T1000 (cell line): ENCODE measurements at regions not wholly inside any gene's neighbourhood (a gene's known extent, or its start where the extent isn't known, plus 50 kb on each side); places are given as distances from the start of the nearest gene placed in this dataset.
"Not testable (repeated sequence)": the region's sequence is repeated elsewhere in the genome, so short reads cannot be mapped to it uniquely, and the experiment has no call there.

Experiments used
- DNase-seq: peaks from one replicate; lab custom pipeline; 2025; ENCODE audit warnings: mixed read lengths; lab: John Stamatoyannopoulos, UW

DNA sequence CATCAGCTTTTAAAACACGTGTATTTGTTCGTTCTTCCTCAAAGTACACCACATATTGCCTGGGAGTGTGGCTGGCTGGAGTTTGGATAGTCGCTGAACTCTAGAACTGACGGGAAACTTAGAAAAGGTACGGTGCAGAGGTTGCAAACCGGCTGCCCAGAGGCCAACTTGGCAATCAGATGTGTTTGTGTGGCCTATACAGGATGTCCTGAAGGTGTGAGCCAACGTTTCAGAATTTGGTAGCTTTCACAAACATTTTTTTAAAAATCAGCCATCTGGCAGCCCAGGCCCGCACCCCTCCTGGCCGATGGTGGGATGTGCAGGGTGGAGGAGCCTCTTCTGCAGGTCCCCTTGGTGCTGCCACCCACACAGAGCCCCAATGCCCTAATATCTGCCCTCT, 73.6 kb upstream of the SLC25A33 start:
- no peak for DNase-seq

DNA sequence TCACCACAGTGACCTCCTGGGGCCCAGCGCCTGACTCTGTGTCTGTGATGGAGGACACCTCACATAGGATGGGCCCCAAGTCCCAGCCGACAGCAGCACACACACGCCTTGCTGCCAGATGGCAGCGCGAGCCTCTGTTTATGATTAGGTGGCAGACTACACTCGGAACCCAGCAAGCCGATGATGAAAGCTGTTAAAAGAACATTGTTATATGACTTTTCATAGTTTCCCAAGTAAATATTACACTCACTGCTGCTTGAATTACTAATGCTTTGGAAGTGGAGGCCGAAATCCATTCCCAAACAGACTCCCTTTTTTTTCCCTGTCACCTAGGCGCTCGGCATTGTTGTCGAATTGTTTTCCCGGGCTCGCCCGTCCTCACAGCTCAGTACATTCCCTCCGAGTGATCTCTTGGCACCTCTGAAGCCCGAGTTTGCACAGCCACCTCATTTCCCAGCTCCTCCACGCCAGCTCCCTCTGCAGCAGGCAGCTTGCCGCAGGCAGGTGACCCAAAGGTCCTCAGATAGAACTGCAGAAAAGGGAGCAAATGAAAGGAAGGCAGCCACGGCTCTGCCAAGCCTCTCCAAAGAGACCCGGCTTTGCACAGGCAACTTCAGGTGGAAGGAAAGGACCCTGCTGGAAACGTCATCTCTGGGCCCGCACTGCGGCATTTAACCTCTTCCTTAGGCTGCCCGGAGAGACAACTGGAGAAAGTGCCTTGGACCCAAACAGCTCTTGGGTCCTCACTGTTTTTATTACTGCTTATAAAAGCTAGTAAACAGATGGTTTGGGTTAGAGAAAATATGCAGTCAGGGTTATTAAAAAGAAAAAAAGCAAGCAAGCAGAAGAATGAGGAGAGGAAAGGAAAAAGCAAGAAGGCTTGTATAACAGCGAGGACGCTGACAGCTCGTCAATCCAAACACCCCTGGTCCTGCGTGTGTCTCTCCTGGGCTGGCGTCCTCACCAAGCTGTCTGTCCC, 72.2 kb upstream of the SLC25A33 start:
- no peak for DNase-seq

GRCh38 chr1:9469882-9470281, 69.4 kb upstream of the SLC25A33 start:
- DNase-seq: not testable (repeated sequence)

- DNase-seq: no peak
These were observed 67.6 kb upstream of the SLC25A33 start for GRCh38 chr1:9471679-9472078.

DNA sequence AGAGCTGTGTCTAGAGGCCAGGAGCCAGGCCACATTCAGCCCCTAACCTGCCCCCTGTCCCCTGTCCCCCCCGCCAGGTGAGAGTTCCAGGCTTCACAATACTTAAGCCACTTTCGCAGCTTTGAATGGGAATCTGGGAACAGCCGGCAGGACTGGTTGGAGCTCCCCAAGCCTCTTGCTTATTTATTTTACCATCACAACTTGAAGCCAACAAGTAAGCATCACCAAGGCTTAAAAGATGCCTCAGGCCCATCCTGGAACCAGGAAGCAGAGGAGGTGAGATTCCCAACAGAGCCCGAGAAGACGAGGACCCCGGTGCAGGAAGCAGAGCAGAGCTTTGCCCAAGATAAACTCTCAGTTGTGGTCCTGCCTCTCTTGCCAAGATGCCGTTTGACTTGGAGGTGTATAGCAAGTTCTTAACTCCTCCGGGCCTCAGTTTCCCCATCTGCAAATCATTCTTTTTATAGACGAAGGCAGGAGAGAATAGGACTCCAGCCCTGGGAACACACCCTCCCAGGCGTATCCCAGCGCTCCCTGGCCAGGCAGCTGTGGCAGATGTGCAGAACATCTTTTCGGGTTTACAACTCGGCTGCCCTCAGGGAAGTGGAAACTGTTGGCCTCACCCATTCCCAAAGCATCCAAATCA, 66.8 kb upstream of the SLC25A33 start:
- DNase-seq: no peak

DNA sequence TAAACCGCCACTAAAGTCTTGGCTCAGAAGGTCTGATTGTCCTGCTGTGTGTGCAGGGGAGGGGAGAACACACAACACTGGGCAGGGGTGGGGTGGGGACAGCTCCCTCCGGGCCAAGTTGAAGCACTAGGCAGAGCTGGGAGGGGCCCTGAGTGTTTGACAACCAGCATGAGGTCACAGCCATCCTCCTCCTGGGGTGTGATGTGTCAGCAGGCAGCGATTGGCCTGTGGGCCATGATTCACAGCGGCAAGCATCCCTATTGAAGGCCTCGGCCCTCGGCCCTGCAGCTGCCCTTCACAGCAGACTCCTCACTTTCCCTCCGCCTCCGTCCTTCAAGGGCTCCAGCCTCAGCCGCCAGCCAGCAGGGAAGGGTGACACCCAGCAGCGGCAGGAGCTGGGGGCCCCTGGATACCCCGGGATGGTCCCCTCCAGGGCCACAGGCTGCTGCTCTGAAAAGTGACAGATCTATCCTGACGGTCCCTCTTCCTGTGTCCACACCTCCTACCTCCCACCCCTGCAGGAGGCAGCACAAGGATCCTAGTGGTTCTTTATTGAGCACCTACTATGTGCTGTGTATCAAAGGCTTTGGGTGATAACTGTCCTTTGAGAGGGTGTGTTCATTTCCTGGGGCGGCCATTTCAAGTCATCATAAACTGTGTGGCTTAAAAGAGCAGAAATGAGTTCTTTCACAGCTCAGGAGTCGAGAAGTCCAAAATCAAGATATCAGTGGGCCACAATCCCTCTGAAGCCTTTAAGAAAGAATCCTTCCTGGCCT, 66.0 kb upstream of the SLC25A33 start:
- peak; percentile 86 for DNase-seq

DNA sequence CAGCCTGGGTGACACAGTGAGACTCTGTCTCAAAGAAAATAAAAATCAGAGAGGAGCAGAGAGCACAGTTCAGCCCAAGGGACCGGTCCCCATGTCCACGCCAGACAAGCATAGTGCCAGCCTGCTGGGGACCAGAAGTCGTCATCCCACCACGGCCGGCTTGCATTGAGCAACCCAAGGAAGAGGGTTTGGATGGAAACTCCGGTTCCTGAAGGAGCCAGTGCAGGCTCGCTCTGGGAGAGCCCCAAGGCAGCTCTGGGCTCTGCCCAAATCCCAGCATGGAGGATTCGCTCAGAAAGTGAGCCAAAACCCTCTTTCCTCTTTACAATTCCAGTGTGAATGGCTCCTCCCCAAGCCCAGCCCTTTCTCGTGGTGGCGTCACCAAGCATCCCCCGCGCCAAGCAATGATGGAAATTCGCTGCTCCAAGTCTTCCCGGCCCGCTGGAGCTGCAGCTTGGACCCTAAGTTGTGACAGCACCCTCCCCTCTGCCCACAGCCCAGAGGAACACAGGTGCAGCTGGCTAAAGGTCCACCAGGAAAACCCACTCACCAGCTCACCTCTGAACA, 64.1 kb upstream of the SLC25A33 start:
- DNase-seq: no peak

- DNase-seq: peak; percentile 76
These were observed 62.3 kb upstream of the SLC25A33 start for GRCh38 chr1:9476790-9477463.

- DNase-seq: no peak
These were observed 61.7 kb upstream of the SLC25A33 start for GRCh38 chr1:9477535-9477934.

- no peak for DNase-seq
These were observed 61.2 kb upstream of the SLC25A33 start for GRCh38 chr1:9478021-9478420.

- DNase-seq: no peak
These were observed 58.2 kb upstream of the SLC25A33 start for GRCh38 chr1:9481048-9481447.

DNA sequence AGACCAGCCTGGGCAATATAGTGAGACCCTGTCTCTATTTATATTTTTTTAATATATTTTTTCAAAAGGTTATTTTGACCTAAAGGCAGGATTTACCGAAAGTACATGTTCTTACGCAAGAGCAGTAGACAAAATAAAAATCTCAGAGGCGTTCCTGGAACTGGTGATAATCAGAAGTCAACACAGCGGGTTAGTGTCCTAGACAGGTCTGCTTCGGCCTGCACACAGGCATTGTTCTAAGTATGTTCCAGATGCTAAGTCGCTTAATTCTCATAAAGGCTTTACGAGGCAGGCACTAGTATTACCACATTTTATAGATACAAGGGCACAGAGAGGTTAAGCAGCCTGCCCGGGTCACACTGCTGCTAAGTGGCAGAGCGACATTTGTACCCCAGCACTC, 56.9 kb upstream of the SLC25A33 start:
- DNase-seq: no peak

- no peak for DNase-seq
These were observed 56.3 kb upstream of the SLC25A33 start for GRCh38 chr1:9482816-9483572.

DNA sequence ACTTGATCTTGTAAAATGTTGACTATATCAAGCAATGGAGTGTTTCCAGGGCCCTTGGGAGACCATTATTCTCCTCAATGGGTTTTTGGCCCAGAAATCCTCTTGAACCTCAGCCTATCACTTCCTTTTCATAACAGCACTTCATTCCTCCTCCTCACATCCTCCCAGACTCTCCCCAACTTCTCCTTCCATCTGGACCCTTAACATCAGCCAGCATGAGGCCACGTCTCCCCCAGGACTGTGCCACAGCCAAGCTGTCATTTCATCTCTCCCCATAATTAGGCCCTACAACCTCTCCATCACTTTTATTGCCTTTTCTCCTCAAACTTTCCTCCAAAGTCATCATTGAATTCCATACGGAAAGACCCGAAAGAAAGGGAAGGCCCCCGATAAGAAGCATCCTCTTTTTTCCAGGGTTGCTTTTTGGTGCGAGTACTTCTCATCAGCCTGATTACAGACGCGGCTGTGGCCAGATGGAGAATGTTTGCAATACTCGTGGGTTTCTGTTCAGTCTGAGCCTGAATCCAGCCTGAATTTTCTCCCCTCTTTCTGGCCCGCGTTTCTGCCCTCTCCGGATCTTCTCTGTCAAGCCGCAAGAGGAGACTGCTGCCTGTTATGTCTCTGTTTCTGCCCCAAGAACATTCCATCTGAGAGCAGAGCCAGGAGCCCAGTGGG, 52.7 kb upstream of the SLC25A33 start:
- no peak for DNase-seq
